MM.1S (cell line): ENCODE measurements at regions not wholly inside any gene's neighbourhood (a gene's known extent, or its start where the extent isn't known, plus 50 kb on each side); places are given as distances from the start of the nearest gene placed in this dataset.

Source experiments
- EZH2 ChIP-seq: fragments of 300-600 bp; sonication (generic); optimal IDR thresholded peaks from 2 replicates; pipeline ENCODE3; 2017; ENCODE audit warnings: low read depth, mild to moderate bottlenecking, antibody characterized with exemption, low read length, mixed read lengths
- EZH2phosphoT487 ChIP-seq: fragments of 300-600 bp; sonication (generic); IDR thresholded peaks from 2 replicates; pipeline ENCODE4 v1.6.1; 2018; ENCODE audit warnings: antibody characterized with exemption, low read length
- TF ChIP-seq, protein P1 (sequence below): fragments of 300-600 bp; sonication (generic); IDR thresholded peaks from 2 replicates; pipeline ENCODE4 v1.5.1; 2016; ENCODE audit warnings: antibody characterized with exemption, low read length, mixed read lengths

GRCh38 chr6:9783567-9783966, 631.3 kb downstream of the TFAP2A start:
- TF ChIP-seq, protein P1, sequence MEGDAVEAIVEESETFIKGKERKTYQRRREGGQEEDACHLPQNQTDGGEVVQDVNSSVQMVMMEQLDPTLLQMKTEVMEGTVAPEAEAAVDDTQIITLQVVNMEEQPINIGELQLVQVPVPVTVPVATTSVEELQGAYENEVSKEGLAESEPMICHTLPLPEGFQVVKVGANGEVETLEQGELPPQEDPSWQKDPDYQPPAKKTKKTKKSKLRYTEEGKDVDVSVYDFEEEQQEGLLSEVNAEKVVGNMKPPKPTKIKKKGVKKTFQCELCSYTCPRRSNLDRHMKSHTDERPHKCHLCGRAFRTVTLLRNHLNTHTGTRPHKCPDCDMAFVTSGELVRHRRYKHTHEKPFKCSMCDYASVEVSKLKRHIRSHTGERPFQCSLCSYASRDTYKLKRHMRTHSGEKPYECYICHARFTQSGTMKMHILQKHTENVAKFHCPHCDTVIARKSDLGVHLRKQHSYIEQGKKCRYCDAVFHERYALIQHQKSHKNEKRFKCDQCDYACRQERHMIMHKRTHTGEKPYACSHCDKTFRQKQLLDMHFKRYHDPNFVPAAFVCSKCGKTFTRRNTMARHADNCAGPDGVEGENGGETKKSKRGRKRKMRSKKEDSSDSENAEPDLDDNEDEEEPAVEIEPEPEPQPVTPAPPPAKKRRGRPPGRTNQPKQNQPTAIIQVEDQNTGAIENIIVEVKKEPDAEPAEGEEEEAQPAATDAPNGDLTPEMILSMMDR = no peak
- TF ChIP-seq EZH2phosphoT487 (no peak), EZH2 (no peak)
